ENCODE measurements at regions not wholly inside any gene's neighbourhood (a gene's known extent, or its start where the extent isn't known, plus 50 kb on each side); places are given as distances from the start of the nearest gene placed in this dataset.

DNA sequence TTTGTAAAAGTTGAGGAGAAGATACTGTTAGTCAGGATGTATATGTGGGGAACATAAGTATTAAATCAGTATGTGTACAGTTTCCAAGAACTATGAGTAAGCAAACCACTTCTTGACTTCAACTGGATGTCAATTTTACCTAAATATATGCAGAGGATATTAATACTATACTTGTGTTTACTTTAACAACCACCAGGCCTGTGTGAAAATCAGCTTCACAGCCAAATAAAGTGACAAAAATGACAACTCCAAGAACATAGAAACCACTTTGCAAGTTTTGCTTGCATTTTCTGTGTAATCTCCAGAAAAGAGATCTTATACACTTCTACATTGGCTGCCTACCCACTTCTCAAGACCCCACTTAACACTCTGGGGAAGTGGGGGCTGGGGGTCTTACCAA, 293.3 kb upstream of the RORA start:
- no peak for DNase-seq

DNA sequence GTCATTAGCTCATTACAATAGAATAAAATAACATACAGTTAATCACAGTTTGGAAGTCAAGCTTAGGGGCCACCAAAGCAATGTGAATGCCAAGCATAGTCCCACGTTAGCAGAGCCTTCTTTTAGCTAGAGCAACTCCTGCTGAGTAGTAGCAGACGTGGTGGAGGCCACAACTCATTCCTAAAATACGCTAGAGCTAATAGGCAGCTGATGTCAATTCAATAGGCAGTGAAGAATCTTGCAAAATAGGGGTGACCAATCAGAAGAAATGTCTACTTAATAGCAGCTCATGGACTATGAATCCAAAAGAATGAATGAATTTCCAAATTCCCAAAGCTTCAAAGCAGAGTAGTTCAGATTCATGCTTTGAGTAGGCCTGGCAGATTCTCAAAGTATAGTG, 292.9 kb upstream of the RORA start:
- peak; percentile 25 for DNase-seq

DNA sequence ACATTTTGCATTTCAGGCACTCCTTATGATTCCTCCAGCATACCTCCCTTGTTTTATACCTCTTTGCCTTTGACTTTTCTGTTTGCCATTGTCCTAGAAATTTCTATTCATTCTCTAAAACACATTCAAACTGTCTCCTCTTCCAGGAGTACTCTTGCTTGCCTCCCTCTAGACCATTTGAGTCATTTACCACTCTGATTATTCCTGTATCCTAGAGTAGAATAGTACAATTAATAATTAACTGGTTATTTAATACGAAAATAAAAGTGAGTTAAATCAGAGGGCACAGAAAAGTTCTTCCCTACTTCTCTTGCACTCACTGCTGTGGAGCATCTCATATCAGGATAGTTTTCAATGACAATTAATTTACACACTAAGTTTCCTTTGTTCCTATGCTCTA, 290.2 kb upstream of the RORA start:
- DNase-seq: no peak

- no peak for DNase-seq
Observed at GRCh38 chr15:61518191-61518950, 289.3 kb upstream of the RORA start.

DNA sequence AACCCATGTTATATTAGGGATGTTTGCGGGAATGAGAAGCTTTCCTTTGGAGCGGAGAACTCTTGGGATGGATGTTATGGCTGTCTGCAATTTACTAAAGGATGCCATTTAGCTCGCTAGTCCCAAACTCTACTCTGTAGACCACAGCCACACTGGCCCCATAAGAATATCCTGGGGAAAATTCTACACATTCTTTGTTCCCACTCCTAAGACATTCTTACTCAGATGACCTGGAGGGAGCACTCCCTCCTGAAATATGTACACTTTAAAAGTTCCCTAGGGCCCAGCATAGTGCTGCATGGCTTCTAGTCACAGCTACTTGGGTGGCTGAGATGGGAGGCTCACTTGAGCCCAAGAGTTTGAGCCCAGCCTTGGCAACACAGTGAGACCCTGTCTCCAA, 288.7 kb upstream of the RORA start:
- no peak for DNase-seq

DNA sequence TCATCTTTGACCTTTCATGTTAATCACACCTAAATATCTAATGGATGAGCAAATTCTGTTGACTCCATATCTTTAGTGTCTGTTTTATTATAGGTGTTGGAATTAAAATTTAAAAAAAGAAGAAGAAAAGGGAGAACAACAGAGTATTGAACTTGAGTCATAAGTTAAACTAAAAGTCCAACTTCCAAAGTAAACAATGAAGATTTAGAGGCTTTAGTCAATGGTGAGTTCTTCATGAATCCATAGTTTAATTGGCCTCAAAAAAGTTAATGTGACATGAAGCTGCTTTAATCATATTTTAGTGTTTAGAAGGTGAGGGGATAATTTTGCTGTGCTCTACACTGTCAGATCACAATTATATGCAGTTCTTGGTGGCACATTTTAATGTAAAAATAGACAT, 288.2 kb upstream of the RORA start:
- no peak for DNase-seq

GRCh38 chr15:61511756-61512155, 282.7 kb upstream of the RORA start:
- no peak for DNase-seq

DNA sequence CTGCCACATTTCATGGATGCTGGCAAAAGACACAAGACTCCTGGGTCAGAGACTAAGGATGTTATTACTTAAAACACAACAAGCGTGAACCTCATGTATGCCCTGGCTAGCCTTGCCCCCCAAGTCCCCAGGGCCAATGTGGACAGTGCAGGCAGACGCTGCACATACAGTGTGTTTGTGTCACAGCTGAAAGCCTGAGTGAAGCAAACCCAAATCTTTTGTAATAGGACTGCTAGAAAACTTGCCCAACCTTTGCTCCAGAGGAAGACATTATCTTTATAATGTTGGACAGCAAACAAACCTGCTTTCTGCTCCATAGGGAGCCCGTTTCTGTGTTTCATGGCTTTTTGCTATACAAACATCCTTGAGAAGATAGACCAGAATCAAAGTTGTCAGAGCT, 282.0 kb upstream of the RORA start:
- no peak for DNase-seq

- DNase-seq: no peak
Observed at GRCh38 chr15:61509327-61509840, 280.3 kb upstream of the RORA start.

GRCh38 chr15:61503383-61503969, 274.4 kb upstream of the RORA start:
- no peak for DNase-seq

- no peak for DNase-seq
Observed at GRCh38 chr15:61501815-61502389, 272.8 kb upstream of the RORA start.

DNA sequence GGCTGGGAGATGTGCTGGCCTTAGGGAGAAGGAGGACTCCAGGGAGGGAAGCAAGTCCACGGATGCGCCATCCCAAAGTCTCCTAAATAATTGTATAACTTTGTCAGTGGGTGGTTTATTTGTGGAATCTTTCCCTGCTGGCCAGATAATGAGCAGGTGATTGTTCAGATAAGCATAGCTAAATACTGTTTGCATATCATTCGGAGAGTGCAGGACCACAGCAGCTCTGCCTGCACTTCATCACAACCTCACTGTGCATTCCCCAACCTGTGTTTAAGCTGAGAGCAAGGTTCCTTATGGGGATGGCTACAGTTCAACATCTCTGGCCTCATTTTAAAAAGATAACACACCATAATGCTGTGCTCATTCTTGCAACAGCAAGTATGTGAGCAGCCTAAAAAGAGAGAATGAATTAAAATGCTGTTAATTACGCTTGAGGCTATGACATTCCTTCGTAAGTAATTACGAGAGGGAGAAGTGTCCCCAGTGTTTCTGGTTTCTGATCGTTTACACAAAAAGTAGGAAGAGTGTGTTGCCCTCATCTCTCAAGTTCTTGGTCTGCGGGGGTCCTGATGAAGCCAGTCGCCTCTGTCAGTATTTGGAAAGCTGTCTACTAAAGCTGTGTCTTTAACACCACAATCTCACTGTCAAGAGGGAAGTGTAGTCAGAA, 272.0 kb upstream of the RORA start:
- DNase-seq: no peak

GRCh38 chr15:61500523-61500922, 271.4 kb upstream of the RORA start:
- no peak for DNase-seq

GRCh38 chr15:61499376-61499775, 270.3 kb upstream of the RORA start:
- no peak for DNase-seq

GRCh38 chr15:61489571-61489970, 260.5 kb upstream of the RORA start:
- DNase-seq: no peak

DNA sequence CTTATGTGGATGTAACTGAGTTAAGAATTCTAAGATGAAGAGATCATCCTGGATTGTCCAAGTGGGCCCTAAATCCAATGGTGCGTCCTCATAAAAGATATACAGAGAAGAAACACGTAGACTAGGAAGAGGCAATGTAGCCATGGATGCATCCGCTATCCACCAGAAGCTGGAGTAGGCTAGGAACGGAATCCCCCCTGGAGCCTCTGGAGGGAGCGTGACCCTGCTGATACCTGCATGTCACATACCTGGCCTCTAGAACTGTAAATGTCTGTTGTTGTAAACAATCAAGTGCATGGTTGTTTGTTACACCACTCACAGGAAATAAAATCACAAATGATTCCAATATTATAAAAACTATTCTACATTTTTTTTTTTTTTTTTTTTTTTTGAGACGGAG, 254.5 kb upstream of the RORA start:
- no peak for DNase-seq

- no peak for DNase-seq
Observed at GRCh38 chr15:61481886-61482285, 252.8 kb upstream of the RORA start.

DNA sequence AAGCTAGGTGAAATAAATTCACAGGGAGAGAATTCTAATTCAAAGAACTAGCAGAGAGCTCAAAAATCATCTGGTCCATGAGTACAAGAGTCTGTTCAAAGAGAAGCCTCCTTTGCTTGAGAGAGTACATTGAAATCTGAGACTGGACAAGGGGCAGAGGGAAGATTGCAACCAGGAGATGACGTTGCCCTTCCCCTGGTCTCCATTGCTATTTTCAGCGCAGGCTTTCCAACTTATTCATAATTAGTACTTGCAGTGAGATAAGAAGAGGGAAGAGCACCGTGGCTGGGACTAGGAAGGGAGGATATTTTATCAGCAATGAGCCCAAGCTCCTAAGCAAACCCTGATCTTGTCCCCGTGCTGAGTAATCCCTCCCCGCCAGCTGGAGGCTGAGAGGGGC, 251.8 kb upstream of the RORA start:
- no peak for DNase-seq

DNA sequence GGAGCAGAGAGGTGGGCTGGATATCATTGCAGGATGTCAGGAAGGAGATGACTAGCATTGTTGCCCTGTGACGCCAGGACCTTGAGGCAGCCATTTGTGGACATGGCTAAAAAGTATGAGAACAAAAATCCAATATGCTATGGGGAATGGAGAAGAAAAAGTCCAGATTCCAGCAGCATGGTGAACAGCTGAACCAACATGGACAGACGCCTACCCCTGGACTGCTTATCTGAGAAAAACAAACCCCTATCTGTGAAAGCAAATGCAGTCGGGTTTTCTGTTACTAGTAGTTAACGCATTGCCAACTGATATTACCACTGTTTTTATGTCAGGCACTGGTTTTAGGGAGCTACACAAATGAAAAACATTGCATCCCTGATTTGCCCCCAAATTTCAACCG, 251.2 kb upstream of the RORA start:
- no peak for DNase-seq

GRCh38 chr15:61479613-61480012, 250.5 kb upstream of the RORA start:
- no peak for DNase-seq

DNA sequence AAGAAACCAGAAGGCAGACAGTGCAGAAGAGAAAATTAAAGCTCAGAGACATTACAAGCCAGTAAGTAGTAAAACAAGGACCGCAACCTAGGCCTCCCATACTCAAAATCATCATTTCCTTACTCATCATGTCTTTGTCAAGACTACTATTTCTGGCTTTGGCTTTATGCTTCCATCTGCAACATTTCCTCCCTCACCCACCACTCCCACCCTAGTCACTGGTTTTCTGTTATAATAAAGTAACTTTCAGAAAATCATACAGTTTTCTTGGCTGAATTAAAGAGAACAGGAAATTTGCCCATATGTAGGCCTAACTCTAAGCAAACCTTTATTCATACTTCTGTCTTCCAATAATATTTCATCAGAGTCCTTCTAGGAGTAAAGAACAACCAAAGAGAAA, 247.6 kb upstream of the RORA start:
- no peak for DNase-seq

- DNase-seq: no peak
Observed at GRCh38 chr15:61474796-61475195, 245.7 kb upstream of the RORA start.

GRCh38 chr15:61467823-61468222, 238.7 kb upstream of the RORA start:
- DNase-seq: no peak
